Activated T-cell treated with anti-CD3 and anti-CD28 coated beads, Interleukin-2, amount 50 U/mL, for 4 hours (primary cell): ENCODE measurements at regions not wholly inside any gene's neighbourhood (a gene's known extent, or its start where the extent isn't known, plus 50 kb on each side); places are given as distances from the start of the nearest gene placed in this dataset.

ENCODE experiments used
- ATAC-seq, 2 donors: fragments of 200-7000 bp; cut with Tn5 transposase; one replicate each; pipeline ENCODE4 v1.10.0; 2021
- DNase-seq: peaks from one replicate; pipeline ENCODE4 v3.0.0-alpha.2; 2020
- H3K27me3 Mint-ChIP-seq: one replicate; pipeline ENCODE4 v1.8.0; 2021; ENCODE audit warnings: low read depth, mixed read lengths
- H3K36me3 Mint-ChIP-seq: one replicate; pipeline ENCODE4 v1.8.0; 2022; ENCODE audit warnings: mixed read lengths; ENCODE audit not compliant: insufficient read depth
- H3K4me1 Mint-ChIP-seq: one replicate; pipeline ENCODE4 v1.8.0; 2021; ENCODE audit warnings: low read depth, mixed read lengths
- H3K4me3 Mint-ChIP-seq: one replicate; pipeline ENCODE4 v1.8.0; 2021; ENCODE audit warnings: mild to moderate bottlenecking, moderate library complexity, mixed read lengths
- H3K9me3 Mint-ChIP-seq: one replicate; pipeline ENCODE4 v1.8.0; 2021; ENCODE audit warnings: mixed read lengths

DNA sequence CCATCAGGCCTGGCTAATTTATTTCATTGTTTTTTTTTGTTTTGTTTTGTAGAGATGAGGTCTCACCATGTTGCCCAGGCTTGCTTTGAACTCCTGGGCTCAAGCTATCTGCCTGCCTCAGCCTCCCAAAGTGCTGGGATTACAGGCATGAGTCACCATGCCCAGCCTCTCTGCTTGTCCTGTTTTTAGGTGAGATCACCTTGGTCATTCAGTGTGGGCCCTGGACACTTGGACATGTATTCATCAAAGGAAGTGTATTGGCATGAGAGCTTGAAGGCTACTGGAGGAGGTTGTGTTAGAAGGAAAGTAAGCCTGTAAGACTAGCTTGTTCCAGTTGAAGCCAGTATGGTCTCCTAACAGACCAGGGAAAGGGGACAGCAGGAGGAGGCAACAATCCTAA lies 229.2 kb upstream of the RGPD4 start:
- H3K36me3 Mint-ChIP-seq, result no peaks in the 10 kb centered on the region
- H3K9me3 Mint-ChIP-seq, result peaks cover 3% of the 10 kb centered on the region
- DNase-seq (no peak), ATAC-seq (no peak)
- no peaks in the 10 kb centered on the region for H3K27me3 Mint-ChIP-seq
- H3K4me1 Mint-ChIP-seq, result no peaks in the 10 kb centered on the region
- H3K4me3 Mint-ChIP-seq, result no peak overlapping the region

DNA sequence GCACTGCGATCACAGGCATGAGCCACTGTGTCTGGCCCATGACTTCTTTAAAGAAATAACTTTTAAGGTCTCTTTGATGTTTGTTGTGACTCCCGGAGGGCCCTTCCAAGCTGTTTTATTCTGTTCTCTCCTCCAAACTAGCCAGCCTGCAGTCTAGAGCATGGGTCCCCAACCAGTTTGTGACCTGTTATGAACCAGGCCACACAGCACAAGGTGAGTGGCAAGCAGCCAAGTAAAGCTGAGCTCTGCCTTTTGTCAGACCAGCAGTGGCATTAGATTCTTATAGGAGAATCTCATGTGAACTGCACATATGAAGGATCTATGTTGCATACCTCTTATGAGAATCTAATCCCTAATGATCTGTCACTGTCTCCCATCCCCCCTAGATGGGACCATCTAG lies 223.9 kb upstream of the RGPD4 start:
- Mint-ChIP-seq H3K36me3 (no peaks in the 10 kb centered on the region), H3K4me3 (no peak overlapping the region)

DNA sequence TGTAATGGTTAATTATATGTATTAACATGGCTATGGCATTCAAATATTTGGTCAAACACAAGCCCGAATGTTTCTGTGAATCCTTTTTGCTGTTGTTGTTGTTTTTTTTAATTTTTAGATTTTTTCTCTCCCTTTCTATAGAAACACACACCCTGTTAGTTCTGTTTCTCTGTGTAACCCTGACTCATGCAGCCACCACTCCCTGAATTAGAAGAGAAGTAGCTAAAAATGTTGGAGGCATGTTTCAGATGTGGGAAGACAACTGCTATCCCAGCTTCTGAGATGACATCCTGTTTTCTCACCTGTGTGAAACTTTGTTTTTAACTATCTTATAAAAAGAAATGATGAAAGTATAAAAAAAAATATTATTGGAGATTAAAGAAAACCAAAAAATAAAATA lies 219.6 kb upstream of the RGPD4 start:
- no peaks in the 10 kb centered on the region for H3K36me3 Mint-ChIP-seq
- DNase-seq, result no peak
- H3K4me3 Mint-ChIP-seq, result no peak overlapping the region
- H3K27me3 Mint-ChIP-seq, result no peaks in the 10 kb centered on the region
- no peaks in the 10 kb centered on the region for H3K9me3 Mint-ChIP-seq
- no peaks in the 10 kb centered on the region for H3K4me1 Mint-ChIP-seq
- ATAC-seq, result no peak

More for the DNA sequence above, 223.9 kb upstream of the RGPD4 start:
- DNase-seq (no peak), ATAC-seq (no peak)
- Mint-ChIP-seq H3K9me3 (no peaks in the 10 kb centered on the region), H3K27me3 (no peaks in the 10 kb centered on the region), H3K4me1 (no peaks in the 10 kb centered on the region)

DNA sequence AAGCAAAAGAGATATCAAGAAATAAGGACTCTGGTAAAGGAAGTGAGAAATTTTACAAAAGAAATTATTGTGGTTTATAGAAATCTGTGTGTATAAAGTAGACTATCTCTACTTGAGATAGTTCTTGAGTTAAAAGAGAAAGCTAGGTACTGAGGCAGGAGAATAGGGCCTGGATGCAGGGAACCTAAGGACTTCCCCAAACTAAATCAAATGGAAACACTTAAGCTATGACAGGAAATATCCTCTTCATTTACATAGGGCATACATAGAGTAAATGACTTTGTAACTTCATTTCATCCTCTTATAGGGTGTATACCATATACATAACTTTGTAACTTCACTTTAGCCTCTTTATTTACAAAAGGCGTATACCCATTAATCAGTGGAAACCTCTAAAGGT lies 219.2 kb upstream of the RGPD4 start:
- Mint-ChIP-seq H3K27me3 (no peaks in the 10 kb centered on the region), H3K9me3 (no peaks in the 10 kb centered on the region), H3K4me1 (no peaks in the 10 kb centered on the region), H3K4me3 (no peak overlapping the region), H3K36me3 (no peaks in the 10 kb centered on the region)
- DNase-seq, result no peak
- no peak for ATAC-seq

DNA sequence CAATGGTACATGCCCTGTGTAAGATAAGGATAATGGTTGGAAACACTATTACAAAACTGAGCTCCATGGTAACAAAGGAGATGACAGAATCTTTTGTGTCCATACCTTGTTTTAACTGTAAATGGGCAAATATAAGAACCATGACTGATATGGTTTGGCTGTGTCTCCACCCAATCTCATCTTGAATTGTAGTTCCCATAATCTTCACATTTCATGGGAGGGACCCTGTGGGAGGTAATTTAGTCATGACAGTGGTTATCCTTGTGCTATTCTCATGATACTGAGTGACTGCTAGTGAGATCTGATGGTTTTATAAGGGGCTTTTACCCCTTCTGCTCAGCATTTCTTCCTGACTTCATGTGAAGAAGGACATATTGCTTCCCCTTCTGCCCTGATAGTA lies 211.7 kb upstream of the RGPD4 start:
- H3K4me1 Mint-ChIP-seq, result no peaks in the 10 kb centered on the region
- peaks cover 14% of the 10 kb centered on the region for H3K9me3 Mint-ChIP-seq
- DNase-seq (no peak), ATAC-seq (no peak)
- H3K36me3 Mint-ChIP-seq, result no peaks in the 10 kb centered on the region
- no peak overlapping the region for H3K4me3 Mint-ChIP-seq
- no peaks in the 10 kb centered on the region for H3K27me3 Mint-ChIP-seq

DNA sequence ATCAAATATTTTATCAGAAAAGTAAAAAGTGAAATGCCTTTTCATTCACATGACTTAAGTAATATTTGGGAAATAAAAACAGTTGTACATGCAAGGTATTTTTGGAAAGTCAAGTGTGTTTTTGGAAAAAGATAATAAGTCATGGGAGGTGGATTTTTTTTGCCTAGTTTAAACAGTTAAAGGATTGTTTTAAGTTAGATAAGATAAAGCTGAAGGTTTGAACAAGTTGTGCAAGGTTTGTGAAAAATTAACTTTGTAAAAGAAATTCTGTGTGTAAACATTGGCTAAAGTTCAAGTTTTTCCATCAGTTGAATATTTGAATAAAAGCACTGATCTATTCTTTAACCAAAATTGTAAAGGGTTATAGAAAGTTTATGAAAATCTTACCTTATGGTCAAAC lies 207.9 kb upstream of the RGPD4 start:
- ATAC-seq (no peak), DNase-seq (no peak)
- Mint-ChIP-seq H3K4me3 (no peak overlapping the region), H3K4me1 (no peaks in the 10 kb centered on the region), H3K36me3 (no peaks in the 10 kb centered on the region), H3K27me3 (no peaks in the 10 kb centered on the region), H3K9me3 (peaks cover 17% of the 10 kb centered on the region)

DNA sequence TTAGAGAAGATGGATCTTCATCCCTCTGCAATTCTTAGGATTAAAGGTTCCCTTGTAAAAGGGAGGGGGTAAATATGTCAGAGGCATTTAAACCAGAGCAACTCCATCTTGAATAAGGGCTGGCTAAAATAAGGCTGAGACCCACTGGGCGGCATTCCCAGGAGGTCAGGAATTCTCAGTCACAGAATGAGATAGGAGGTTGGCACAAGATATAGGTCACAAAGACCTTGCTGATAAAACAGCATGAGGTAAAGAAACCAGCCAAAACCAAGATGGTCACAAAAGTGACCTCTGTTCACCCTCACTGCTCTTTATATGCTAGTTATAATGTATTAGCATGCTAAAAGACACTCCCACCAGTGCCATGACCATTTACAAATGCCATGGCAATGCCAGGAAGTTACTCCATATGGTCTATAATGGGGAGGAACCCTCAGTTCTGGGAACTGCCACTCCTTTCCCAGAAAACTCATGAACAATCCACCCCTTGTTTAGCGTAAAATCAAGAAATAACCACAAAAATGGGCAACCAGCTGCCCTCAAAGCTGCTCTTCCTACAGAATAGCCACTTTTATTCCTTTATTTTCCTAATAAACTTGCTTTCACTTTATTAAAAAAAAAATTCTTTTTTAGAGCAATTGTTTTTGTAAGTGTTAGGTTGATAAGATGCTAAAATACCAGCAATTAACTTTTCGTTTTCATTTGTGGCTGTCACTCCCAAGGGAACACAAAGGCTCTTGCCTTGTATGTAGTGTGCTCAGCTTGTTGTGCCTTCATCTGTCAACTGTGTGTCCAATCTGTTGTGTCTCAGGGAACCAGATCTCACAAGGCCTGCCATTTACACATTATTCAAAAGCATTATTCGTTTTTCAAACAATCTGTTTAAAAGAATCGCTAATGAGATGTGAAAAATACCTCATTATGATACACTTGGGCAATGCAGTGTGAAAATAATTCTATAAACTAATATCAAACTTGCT lies 205.2 kb upstream of the RGPD4 start:
- H3K36me3 Mint-ChIP-seq, result no peaks in the 10 kb centered on the region
- H3K9me3 Mint-ChIP-seq, result peaks cover 27% of the 10 kb centered on the region
- H3K27me3 Mint-ChIP-seq, result no peaks in the 10 kb centered on the region
- no peak overlapping the region for H3K4me3 Mint-ChIP-seq
- no peaks in the 10 kb centered on the region for H3K4me1 Mint-ChIP-seq
- ATAC-seq (no peak), DNase-seq (no peak)

DNA sequence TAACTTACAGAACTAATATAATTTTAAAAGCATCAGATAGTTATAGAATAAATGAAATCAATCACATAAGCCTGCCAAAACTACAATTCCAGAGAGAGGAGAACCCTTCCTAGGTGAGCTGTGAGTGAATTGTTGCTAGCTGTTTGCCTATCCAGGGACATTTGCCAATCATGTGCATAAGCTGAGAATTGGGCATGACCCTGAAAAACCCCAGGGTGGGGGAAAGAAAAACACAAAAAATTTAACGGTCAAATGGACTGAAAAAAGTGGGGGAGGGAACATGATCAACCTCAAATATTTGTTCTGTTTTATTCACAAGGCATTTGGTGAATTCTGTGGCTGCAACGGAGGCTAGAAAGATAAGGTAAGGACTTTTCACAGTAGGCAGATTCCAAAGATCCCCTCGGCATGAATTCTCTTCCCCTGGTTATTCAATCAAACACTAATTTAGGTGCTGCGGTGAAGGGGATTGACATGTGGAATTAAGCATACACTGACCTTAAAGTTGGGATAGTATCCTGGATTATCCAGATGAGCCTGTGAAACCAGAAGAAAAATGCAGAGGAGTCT lies 203.9 kb upstream of the RGPD4 start:
- Mint-ChIP-seq H3K4me3 (no peak overlapping the region), H3K4me1 (no peaks in the 10 kb centered on the region), H3K36me3 (no peaks in the 10 kb centered on the region), H3K9me3 (peaks cover 36% of the 10 kb centered on the region), H3K27me3 (no peaks in the 10 kb centered on the region)
- DNase-seq (no peak), ATAC-seq (no peak)

DNA sequence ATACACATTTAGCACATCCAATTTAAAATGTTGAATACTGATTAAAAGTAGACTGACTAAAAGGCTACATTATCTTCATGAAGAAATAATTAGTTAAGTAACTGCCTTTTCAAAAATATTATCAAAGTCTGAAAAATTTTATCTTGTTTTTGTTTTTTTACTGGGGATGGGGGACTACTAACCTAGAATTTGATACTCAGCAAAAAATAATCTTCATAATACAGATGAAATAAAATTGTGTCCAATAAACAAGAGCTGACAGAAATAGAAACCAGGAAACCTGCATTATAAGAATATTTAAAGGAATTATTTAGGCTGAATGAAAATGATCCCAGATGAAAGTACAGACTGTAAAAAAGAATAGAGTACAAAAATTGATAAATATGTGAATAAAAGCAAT lies 200.7 kb upstream of the RGPD4 start:
- H3K27me3 Mint-ChIP-seq, result no peaks in the 10 kb centered on the region
- no peak overlapping the region for H3K4me3 Mint-ChIP-seq
- no peak for ATAC-seq
- H3K36me3 Mint-ChIP-seq, result no peaks in the 10 kb centered on the region
- H3K4me1 Mint-ChIP-seq, result no peaks in the 10 kb centered on the region
- no peak for DNase-seq
- H3K9me3 Mint-ChIP-seq, result peaks cover 40% of the 10 kb centered on the region

DNA sequence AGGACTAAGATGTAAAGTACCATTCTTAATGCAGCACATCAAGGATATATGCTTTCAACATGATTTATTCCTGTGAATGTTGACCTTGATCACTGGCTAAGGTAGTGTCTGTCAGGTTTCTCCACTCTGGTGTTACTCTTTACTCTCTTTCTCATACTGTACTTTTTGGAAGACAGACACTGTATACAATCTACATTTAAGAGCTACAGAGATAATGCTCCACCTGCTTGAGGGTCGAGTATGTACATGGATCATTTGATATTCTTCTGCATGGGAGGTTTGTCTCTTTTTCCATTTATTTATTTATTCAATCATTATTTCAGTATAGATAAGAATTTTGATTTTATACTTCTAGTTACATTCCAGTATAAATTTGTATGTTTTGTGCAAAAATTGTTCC lies 199.5 kb upstream of the RGPD4 start:
- no peak for ATAC-seq
- H3K9me3 Mint-ChIP-seq, result peaks cover 40% of the 10 kb centered on the region
- H3K4me1 Mint-ChIP-seq, result no peaks in the 10 kb centered on the region
- H3K4me3 Mint-ChIP-seq, result no peak overlapping the region
- DNase-seq, result no peak
- H3K36me3 Mint-ChIP-seq, result no peaks in the 10 kb centered on the region
- no peaks in the 10 kb centered on the region for H3K27me3 Mint-ChIP-seq

DNA sequence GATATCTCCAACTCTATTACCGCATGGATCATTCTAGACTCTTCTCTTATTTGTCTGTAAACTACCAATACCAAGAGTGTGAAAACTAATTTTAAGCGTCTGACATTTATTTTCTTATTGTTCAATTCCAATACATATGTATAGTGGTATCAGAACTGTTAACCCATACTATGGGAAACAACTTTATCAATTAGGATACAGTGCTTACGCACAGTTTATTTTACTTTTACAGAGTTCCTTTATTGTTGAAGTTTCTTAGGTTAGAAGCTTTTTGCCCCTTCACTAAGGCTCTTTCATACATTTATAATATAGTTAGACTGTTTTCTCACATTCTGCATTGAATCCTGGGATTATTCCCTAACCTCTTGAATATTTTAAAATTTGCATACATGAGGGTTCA lies 198.8 kb upstream of the RGPD4 start:
- H3K36me3 Mint-ChIP-seq, result no peaks in the 10 kb centered on the region
- H3K27me3 Mint-ChIP-seq, result no peaks in the 10 kb centered on the region
- H3K9me3 Mint-ChIP-seq, result peaks cover 43% of the 10 kb centered on the region
- no peak overlapping the region for H3K4me3 Mint-ChIP-seq
- ATAC-seq (no peak), DNase-seq (no peak)
- no peaks in the 10 kb centered on the region for H3K4me1 Mint-ChIP-seq

DNA sequence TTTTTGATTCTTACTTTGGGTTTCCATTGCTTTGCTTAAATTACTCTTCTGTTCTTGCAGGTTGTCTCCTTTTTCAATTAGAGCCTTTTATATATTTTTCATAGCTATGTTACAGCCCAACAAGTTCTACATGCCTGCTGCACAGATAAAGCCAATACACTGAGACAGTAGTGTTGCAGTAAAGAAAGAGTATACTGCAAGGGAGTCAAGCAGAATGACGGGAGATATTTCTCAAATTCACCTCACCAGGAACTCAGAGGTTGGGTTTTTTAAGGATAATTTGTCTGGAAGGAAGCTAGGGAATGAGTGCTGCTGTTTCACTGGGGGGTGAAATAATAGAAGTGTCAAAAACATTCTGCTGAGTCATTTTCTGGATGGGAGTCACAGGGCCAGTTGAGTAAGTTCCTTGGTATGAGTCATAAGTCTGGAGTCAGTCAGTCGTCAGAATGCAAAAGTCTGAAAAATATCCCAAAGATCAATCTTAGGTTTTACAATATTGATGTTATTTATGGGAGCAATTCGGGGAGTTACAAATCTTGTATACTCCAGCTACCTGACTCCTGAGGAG lies 193.0 kb upstream of the RGPD4 start:
- ATAC-seq (no peak), DNase-seq (no peak)
- no peaks in the 10 kb centered on the region for H3K4me1 Mint-ChIP-seq
- H3K36me3 Mint-ChIP-seq, result no peaks in the 10 kb centered on the region
- H3K9me3 Mint-ChIP-seq, result peaks cover 19% of the 10 kb centered on the region
- no peaks in the 10 kb centered on the region for H3K27me3 Mint-ChIP-seq
- H3K4me3 Mint-ChIP-seq, result no peak overlapping the region

DNA sequence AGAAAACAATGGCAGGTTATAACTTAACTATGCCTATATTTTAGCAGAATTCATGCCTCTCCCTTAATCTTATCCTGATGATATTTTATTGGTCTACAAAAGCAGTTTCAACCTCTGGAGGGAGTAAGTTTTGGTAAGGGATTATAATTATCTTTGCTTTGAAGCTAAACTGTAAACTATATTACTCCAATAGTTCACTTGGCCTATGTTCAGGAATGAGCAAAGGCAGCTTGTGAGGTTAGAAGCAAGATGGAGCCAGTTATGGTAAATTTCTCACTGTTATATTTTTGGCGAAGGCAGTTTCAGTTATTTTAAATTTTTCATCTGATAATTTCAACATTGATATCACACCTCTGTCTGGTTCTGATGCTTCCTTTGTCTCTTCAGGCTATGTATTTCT lies 192.5 kb upstream of the RGPD4 start:
- Mint-ChIP-seq H3K4me1 (no peaks in the 10 kb centered on the region), H3K9me3 (peaks cover 14% of the 10 kb centered on the region), H3K36me3 (no peaks in the 10 kb centered on the region), H3K4me3 (no peak overlapping the region), H3K27me3 (no peaks in the 10 kb centered on the region)
- no peak for ATAC-seq
- no peak for DNase-seq

DNA sequence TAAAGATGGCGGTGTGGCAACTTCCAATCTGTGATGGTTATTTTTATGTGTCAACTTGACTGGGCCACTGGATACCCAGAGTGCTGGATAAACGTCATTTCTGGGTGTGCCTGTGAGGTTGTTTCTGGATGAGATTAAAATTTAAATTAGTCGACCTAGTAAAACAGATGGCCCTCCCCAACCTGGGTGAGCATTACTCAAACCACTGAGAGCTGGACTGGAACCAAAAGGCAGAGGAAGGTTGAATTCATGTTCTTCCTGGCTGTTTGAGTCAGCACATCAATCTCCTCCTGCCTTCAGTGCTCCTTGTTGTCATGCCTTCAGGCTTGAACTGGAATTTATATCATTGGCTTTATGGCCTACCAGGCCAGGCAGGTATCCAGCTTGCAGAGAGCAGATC lies 190.8 kb upstream of the RGPD4 start:
- no peak for DNase-seq
- Mint-ChIP-seq H3K36me3 (no peaks in the 10 kb centered on the region), H3K4me3 (no peak overlapping the region), H3K9me3 (peaks cover 10% of the 10 kb centered on the region), H3K27me3 (no peaks in the 10 kb centered on the region), H3K4me1 (no peaks in the 10 kb centered on the region)
- ATAC-seq, result no peak

DNA sequence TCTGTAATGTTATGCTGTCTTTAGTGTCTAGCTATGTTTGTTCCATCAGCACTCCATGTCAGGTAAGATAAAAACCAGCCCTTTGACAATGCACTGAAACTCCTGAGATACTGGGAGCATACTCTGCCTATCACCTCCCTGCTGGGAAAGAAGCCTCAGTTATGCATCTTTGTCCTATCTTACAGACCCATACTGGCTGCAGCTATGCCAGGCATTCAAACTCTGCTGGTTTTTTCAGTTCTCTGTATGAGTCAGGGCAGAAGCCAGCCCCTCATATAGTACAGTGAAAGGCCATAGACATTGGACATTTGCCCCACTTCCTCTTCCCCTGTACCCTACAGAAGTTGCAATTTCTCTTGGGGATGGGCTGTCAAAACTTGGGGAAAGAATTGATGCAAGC lies 181.1 kb upstream of the RGPD4 start:
- no peaks in the 10 kb centered on the region for H3K36me3 Mint-ChIP-seq
- H3K4me3 Mint-ChIP-seq, result no peak overlapping the region
- H3K4me1 Mint-ChIP-seq, result no peaks in the 10 kb centered on the region
- no peak for ATAC-seq
- no peak for DNase-seq
- H3K9me3 Mint-ChIP-seq, result peaks cover 37% of the 10 kb centered on the region
- no peaks in the 10 kb centered on the region for H3K27me3 Mint-ChIP-seq
